ENCODE measurements at regions not wholly inside any gene's neighbourhood (a gene's known extent, or its start where the extent isn't known, plus 50 kb on each side); places are given as distances from the start of the nearest gene placed in this dataset.
A peak's percentile ranks its signal among the peaks of the same experiment; 100 is the strongest.

DNA sequence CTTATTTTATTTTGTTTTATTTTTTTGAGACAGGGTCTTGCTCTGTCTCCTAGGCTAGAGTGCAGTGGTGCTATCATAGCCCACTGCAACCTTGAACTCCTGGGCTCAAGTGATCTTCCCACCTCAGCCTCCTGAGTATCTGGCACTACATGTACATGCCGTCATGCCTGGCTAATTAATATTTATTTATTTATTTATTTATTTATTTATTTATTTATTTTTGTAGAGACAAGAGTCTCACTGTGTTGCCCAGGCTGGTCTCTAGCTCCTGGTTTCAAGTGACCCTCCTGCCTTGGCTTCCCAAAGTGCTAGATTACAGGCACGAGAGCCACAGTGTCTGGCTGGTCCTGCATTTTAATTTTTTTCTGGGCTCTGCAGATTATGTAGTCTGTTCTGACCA lies 84.9 kb upstream of the BCOR start:
- Mint-ChIP-seq H3K27me3 (ENCODE audit: unreplicated experiment) (peaks cover 8% of the 10 kb centered on the region), H3K27ac (ENCODE audit: unreplicated experiment) (no peak overlapping the region), H3K4me1 (ENCODE audit: unreplicated experiment) (peaks cover 13% of the 10 kb centered on the region), H3K36me3 (ENCODE audit: low read depth, unreplicated experiment) (peaks cover 5% of the 10 kb centered on the region), H3K4me3 (ENCODE audit: unreplicated experiment) (no peak overlapping the region), H3K9me3 (ENCODE audit: unreplicated experiment) (no peaks in the 10 kb centered on the region)
- TF ChIP-seq, protein P1, sequence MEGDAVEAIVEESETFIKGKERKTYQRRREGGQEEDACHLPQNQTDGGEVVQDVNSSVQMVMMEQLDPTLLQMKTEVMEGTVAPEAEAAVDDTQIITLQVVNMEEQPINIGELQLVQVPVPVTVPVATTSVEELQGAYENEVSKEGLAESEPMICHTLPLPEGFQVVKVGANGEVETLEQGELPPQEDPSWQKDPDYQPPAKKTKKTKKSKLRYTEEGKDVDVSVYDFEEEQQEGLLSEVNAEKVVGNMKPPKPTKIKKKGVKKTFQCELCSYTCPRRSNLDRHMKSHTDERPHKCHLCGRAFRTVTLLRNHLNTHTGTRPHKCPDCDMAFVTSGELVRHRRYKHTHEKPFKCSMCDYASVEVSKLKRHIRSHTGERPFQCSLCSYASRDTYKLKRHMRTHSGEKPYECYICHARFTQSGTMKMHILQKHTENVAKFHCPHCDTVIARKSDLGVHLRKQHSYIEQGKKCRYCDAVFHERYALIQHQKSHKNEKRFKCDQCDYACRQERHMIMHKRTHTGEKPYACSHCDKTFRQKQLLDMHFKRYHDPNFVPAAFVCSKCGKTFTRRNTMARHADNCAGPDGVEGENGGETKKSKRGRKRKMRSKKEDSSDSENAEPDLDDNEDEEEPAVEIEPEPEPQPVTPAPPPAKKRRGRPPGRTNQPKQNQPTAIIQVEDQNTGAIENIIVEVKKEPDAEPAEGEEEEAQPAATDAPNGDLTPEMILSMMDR (IDR thresholded peaks at IDR 0.05; ENCODE audit: unreplicated experiment) = no peak
- no peak for DNase-seq (ENCODE audit: low spot score)

DNA sequence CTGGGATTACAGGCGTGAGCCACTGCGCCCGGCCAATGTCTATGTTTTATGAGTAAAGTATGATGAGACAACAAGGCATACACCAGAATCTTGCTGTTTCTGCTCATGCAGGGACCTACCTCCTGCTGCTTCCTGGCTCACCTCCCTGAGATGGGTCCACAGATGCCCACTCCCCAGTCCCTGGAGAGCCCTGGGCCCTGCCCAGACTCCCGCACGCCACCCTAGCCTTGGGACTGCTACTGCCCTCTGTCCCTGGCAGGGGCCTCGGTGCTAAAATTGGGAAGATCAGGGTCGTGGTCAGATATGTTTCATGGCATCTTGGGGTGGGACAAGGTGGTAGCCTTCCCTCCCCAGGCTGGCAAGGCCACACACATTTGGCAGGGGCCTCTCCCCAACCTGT lies 84.3 kb upstream of the BCOR start:
- DNase-seq (ENCODE audit: low spot score) = no peak
- TF ChIP-seq, protein P1 (IDR thresholded peaks at IDR 0.05; ENCODE audit: unreplicated experiment) = no peak
- Mint-ChIP-seq H3K9me3 (ENCODE audit: unreplicated experiment) (no peaks in the 10 kb centered on the region), H3K27ac (ENCODE audit: unreplicated experiment) (no peak overlapping the region), H3K36me3 (ENCODE audit: low read depth, unreplicated experiment) (peaks cover 5% of the 10 kb centered on the region), H3K4me1 (ENCODE audit: unreplicated experiment) (peaks cover 16% of the 10 kb centered on the region), H3K27me3 (ENCODE audit: unreplicated experiment) (peaks cover 9% of the 10 kb centered on the region), H3K4me3 (ENCODE audit: unreplicated experiment) (no peak overlapping the region)

DNA sequence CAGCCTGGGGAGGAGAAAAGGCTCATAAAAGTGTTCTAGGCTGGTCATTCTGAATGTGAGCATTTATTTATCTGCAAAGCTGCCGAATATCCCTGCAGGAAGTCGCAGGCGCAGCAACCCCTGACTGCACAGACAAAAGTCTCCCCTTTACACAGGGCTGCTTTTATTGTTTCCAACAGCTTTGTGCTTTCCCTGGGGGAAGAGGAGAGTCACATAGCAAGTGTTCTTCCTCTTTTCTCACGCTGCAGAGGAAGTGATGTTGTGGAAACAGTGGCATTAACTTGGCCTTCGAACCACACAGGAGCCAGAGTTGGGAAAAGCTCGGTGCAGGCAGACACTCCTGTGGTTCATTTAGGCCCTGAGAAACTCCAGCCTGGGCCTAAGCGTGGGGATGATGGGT lies 81.5 kb upstream of the BCOR start:
- Mint-ChIP-seq H3K9me3 (ENCODE audit: unreplicated experiment) (no peaks in the 10 kb centered on the region), H3K36me3 (ENCODE audit: low read depth, unreplicated experiment) (no peaks in the 10 kb centered on the region), H3K4me1 (ENCODE audit: unreplicated experiment) (peaks cover 22% of the 10 kb centered on the region), H3K4me3 (ENCODE audit: unreplicated experiment) (no peak overlapping the region), H3K27ac (ENCODE audit: unreplicated experiment) (peak overlapping the region; percentile 89), H3K27me3 (ENCODE audit: unreplicated experiment) (peaks cover 18% of the 10 kb centered on the region)
- TF ChIP-seq, protein P1 (IDR thresholded peaks at IDR 0.05; ENCODE audit: unreplicated experiment) = no peak
- DNase-seq (ENCODE audit: low spot score) = peak; percentile 14

DNA sequence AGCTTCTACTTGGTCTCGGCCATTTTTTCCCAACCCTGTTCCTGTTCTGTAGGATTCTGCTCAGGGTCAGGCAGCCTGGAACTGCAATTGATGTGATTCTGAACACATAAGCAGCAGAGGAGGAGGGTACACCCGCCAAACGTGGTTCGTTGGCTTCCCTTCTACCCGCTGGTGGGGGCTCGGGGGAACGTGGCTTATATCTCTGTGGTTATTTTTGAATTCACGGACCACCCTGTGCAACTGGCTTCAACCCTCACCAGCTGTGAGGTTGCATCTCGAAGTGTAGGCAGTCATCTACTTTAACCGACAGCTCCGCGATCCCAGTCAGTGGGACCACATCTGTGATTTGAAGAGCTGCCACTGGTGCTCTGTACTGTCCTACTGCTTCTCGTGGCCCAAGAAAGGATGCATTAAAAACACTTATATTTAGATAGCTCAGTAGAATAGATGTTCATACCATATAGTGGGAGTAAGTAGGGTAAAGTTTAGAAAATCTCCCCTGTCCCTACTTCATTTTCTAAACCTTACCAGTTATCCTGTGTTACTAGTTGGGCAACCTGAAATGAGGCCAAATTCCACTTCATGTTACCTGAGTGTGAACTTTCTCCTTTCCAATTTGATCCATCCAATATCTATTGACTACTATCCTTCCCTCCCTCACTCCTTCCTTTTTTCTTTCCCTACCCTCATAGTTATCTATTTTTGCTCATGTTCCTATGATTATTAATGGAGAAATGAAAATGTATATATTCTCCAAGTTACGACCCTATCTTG lies 80.4 kb upstream of the BCOR start:
- Mint-ChIP-seq H3K27me3 (ENCODE audit: unreplicated experiment) (peaks cover 20% of the 10 kb centered on the region), H3K4me3 (ENCODE audit: unreplicated experiment) (no peak overlapping the region), H3K9me3 (ENCODE audit: unreplicated experiment) (no peaks in the 10 kb centered on the region), H3K36me3 (ENCODE audit: low read depth, unreplicated experiment) (no peaks in the 10 kb centered on the region), H3K27ac (ENCODE audit: unreplicated experiment) (peak overlapping the region; percentile 83), H3K4me1 (ENCODE audit: unreplicated experiment) (peaks cover 28% of the 10 kb centered on the region)
- no peak for DNase-seq (ENCODE audit: low spot score)
- TF ChIP-seq, protein P1 (IDR thresholded peaks at IDR 0.05; ENCODE audit: unreplicated experiment) = no peak

DNA sequence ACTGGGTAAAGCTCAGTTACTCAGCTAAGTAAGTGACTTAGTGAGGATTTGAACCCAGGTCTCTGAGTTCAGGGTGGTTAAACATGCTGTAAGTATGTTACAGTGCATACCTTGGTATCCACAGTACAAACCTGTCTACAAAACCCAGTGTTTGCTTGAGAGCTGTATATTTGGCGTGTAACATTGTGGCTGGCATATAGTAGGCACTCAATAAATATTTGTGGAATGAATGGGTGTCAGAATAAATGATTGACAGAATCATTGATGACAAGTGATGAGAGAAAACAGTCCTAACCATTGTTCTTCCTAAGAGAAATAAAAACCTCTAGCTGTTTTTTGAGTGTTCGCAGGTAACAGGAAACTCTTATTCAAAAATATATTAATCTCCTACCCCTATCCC lies 79.7 kb upstream of the BCOR start:
- Mint-ChIP-seq H3K9me3 (ENCODE audit: unreplicated experiment) (no peaks in the 10 kb centered on the region), H3K27ac (ENCODE audit: unreplicated experiment) (peak overlapping the region; percentile 91), H3K36me3 (ENCODE audit: low read depth, unreplicated experiment) (no peaks in the 10 kb centered on the region), H3K4me1 (ENCODE audit: unreplicated experiment) (peaks cover 32% of the 10 kb centered on the region), H3K4me3 (ENCODE audit: unreplicated experiment) (no peak overlapping the region), H3K27me3 (ENCODE audit: unreplicated experiment) (peaks cover 23% of the 10 kb centered on the region)
- no peak for DNase-seq (ENCODE audit: low spot score)
- TF ChIP-seq, protein P1 (IDR thresholded peaks at IDR 0.05; ENCODE audit: unreplicated experiment) = no peak

All from endothelial cell (in vitro differentiated cells).